Spleen (tissue), 7 donors: ENCODE measurements at regions not wholly inside any gene's neighbourhood (a gene's known extent, or its start where the extent isn't known, plus 50 kb on each side); places are given as distances from the start of the nearest gene placed in this dataset.

Experiments used
- POLR2A ChIP-seq, 3 donors: fragments of 450-650 bp; IDR thresholded peaks; one replicate each; pipeline ENCODE4 v1.5.1; 2017; ENCODE audit warnings: antibody characterized with exemption in 3 of 3, mild to moderate bottlenecking in 1 of 3
- POLR2AphosphoS5 ChIP-seq, 3 donors: sonication (generic); formaldehyde crosslinking; IDR thresholded peaks; one replicate each; pipeline ENCODE4 v1.5.1; 2017; ENCODE audit warnings: antibody characterized with exemption in 3 of 3
- TF ChIP-seq, protein P1 (sequence below), 11 experiments: fragments of 200-600 bp in 7 of 11; fragments of 450-650 bp in 4 of 11; sonication (generic) in 4 of 11; IDR thresholded peaks in 8 of 11; conservative IDR thresholded peaks in 3 of 11; 1 replicate in 7 of 11; 2 replicates in 4 of 11; pipeline versions ENCODE4 v1.4.0 to v1.8.0; 2016 to 2021; ENCODE audit warnings: antibody characterized with exemption in 11 of 11, inconsistent platforms in 4 of 11, mild to moderate bottlenecking in 1 of 11
- donor health status: DM: no; HTN: no; CAD: no; lungs with moderate emphysema.
- donor health status: DM: no; HTN: no; CAD: no.
- donor health status: DM: no; HTN: no; CAD: no.

- TF ChIP-seq, protein P1, sequence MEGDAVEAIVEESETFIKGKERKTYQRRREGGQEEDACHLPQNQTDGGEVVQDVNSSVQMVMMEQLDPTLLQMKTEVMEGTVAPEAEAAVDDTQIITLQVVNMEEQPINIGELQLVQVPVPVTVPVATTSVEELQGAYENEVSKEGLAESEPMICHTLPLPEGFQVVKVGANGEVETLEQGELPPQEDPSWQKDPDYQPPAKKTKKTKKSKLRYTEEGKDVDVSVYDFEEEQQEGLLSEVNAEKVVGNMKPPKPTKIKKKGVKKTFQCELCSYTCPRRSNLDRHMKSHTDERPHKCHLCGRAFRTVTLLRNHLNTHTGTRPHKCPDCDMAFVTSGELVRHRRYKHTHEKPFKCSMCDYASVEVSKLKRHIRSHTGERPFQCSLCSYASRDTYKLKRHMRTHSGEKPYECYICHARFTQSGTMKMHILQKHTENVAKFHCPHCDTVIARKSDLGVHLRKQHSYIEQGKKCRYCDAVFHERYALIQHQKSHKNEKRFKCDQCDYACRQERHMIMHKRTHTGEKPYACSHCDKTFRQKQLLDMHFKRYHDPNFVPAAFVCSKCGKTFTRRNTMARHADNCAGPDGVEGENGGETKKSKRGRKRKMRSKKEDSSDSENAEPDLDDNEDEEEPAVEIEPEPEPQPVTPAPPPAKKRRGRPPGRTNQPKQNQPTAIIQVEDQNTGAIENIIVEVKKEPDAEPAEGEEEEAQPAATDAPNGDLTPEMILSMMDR (IDR thresholded peaks at IDR 0.05 in 8 of 11, conservative IDR thresholded peaks at IDR 0.05 in 3 of 11), result no peak
- no peak for TF ChIP-seq POLR2AphosphoS5 (IDR thresholded peaks at IDR 0.05)
- TF ChIP-seq POLR2A (IDR thresholded peaks at IDR 0.05), result no peak
Measured at GRCh38 chr9:99412606-99413005, 190.5 kb downstream of the SEC61B start.
